ENCODE measurements at regions not wholly inside any gene's neighbourhood (a gene's known extent, or its start where the extent isn't known, plus 50 kb on each side); places are given as distances from the start of the nearest gene placed in this dataset.

- no peaks in the 10 kb centered on the region for H3K36me3 ChIP-seq (ENCODE audit: control insufficient read depth, insufficient read depth, low read length)
- 87 to 91% methylated on average over 4 of the region's 4 CpGs for WGBS, 2 experiments (ENCODE audit: insufficient coverage in 2 of 2)
- no peak overlapping the region for H3K4me3 ChIP-seq (ENCODE audit: extremely low read depth, insufficient read depth, low read length, poor library complexity, severe bottlenecking)
- no peak overlapping the region for H3K27ac ChIP-seq (ENCODE audit: low read depth, low read length, severe bottlenecking)
- H3K9me3 ChIP-seq (ENCODE audit: control insufficient read depth, low read length), result peaks cover 14% of the 10 kb centered on the region
- no peaks in the 10 kb centered on the region for H3K4me1 ChIP-seq (ENCODE audit: control insufficient read depth, insufficient read depth, low read length, poor library complexity, severe bottlenecking)
Measured at GRCh38 chr17:36879027-36879426, 58.2 kb upstream of the LHX1 start.

GRCh38 chr17:36879624-36880131, 57.6 kb upstream of the LHX1 start:
- 85 to 88% methylated on average over 10 to 11 of the region's 14 CpGs for WGBS, 2 experiments (ENCODE audit: insufficient coverage in 2 of 2)
- Histone ChIP-seq H3K27ac (ENCODE audit: low read depth, low read length, severe bottlenecking) (no peak overlapping the region), H3K9me3 (ENCODE audit: control insufficient read depth, low read length) (peaks cover 14% of the 10 kb centered on the region), H3K4me3 (ENCODE audit: extremely low read depth, insufficient read depth, low read length, poor library complexity, severe bottlenecking) (no peak overlapping the region), H3K4me1 (ENCODE audit: control insufficient read depth, insufficient read depth, low read length, poor library complexity, severe bottlenecking) (no peaks in the 10 kb centered on the region), H3K36me3 (ENCODE audit: control insufficient read depth, insufficient read depth, low read length) (no peaks in the 10 kb centered on the region)

GRCh38 chr17:36880268-36880905, 56.9 kb upstream of the LHX1 start:
- Histone ChIP-seq H3K4me3 (ENCODE audit: extremely low read depth, insufficient read depth, low read length, poor library complexity, severe bottlenecking) (no peak overlapping the region), H3K9me3 (ENCODE audit: control insufficient read depth, low read length) (peaks cover 14% of the 10 kb centered on the region), H3K36me3 (ENCODE audit: control insufficient read depth, insufficient read depth, low read length) (no peaks in the 10 kb centered on the region), H3K27ac (ENCODE audit: low read depth, low read length, severe bottlenecking) (no peak overlapping the region), H3K4me1 (ENCODE audit: control insufficient read depth, insufficient read depth, low read length, poor library complexity, severe bottlenecking) (peaks cover 4% of the 10 kb centered on the region)
- 82 to 88% methylated on average over 2 to 3 of the region's 6 CpGs for WGBS, 2 experiments (ENCODE audit: insufficient coverage in 2 of 2)

- Histone ChIP-seq H3K27ac (ENCODE audit: low read depth, low read length, severe bottlenecking) (no peak overlapping the region), H3K36me3 (ENCODE audit: control insufficient read depth, insufficient read depth, low read length) (no peaks in the 10 kb centered on the region), H3K9me3 (ENCODE audit: control insufficient read depth, low read length) (peaks cover 14% of the 10 kb centered on the region), H3K4me3 (ENCODE audit: extremely low read depth, insufficient read depth, low read length, poor library complexity, severe bottlenecking) (no peak overlapping the region), H3K4me1 (ENCODE audit: control insufficient read depth, insufficient read depth, low read length, poor library complexity, severe bottlenecking) (peaks cover 4% of the 10 kb centered on the region)
Measured at GRCh38 chr17:36881323-36881722, 56.0 kb upstream of the LHX1 start.

- H3K36me3 ChIP-seq (ENCODE audit: control insufficient read depth, insufficient read depth, low read length), result no peaks in the 10 kb centered on the region
- peaks cover 14% of the 10 kb centered on the region for H3K9me3 ChIP-seq (ENCODE audit: control insufficient read depth, low read length)
- WGBS, 2 experiments (ENCODE audit: insufficient coverage in 2 of 2), result 68% methylated on average over 20 to 21 of the region's 27 CpGs
- no peak overlapping the region for H3K4me3 ChIP-seq (ENCODE audit: extremely low read depth, insufficient read depth, low read length, poor library complexity, severe bottlenecking)
- no peak overlapping the region for H3K27ac ChIP-seq (ENCODE audit: low read depth, low read length, severe bottlenecking)
- H3K4me1 ChIP-seq (ENCODE audit: control insufficient read depth, insufficient read depth, low read length, poor library complexity, severe bottlenecking), result peaks cover 4% of the 10 kb centered on the region
Measured at GRCh38 chr17:36884495-36885152, 52.7 kb upstream of the LHX1 start.

- 81 to 85% methylated on average over 13 to 14 of the region's 19 CpGs for WGBS, 2 experiments (ENCODE audit: insufficient coverage in 2 of 2)
- Histone ChIP-seq H3K27ac (ENCODE audit: low read depth, low read length, severe bottlenecking) (no peak overlapping the region), H3K4me3 (ENCODE audit: extremely low read depth, insufficient read depth, low read length, poor library complexity, severe bottlenecking) (no peak overlapping the region), H3K4me1 (ENCODE audit: control insufficient read depth, insufficient read depth, low read length, poor library complexity, severe bottlenecking) (peaks cover 4% of the 10 kb centered on the region), H3K36me3 (ENCODE audit: control insufficient read depth, insufficient read depth, low read length) (no peaks in the 10 kb centered on the region), H3K9me3 (ENCODE audit: control insufficient read depth, low read length) (peaks cover 14% of the 10 kb centered on the region)
Measured at GRCh38 chr17:36885153-36885735, 52.0 kb upstream of the LHX1 start.

- H3K36me3 ChIP-seq (ENCODE audit: control insufficient read depth, insufficient read depth, low read length), result no peaks in the 10 kb centered on the region
- peaks cover 4% of the 10 kb centered on the region for H3K4me1 ChIP-seq (ENCODE audit: control insufficient read depth, insufficient read depth, low read length, poor library complexity, severe bottlenecking)
- no peak overlapping the region for H3K4me3 ChIP-seq (ENCODE audit: extremely low read depth, insufficient read depth, low read length, poor library complexity, severe bottlenecking)
- H3K9me3 ChIP-seq (ENCODE audit: control insufficient read depth, low read length), result peaks cover 13% of the 10 kb centered on the region
- H3K27ac ChIP-seq (ENCODE audit: low read depth, low read length, severe bottlenecking), result no peak overlapping the region
- 84 to 88% methylated on average over 10 to 18 of the region's 21 CpGs for WGBS, 2 experiments (ENCODE audit: insufficient coverage in 2 of 2)
Measured at GRCh38 chr17:36885771-36886377, 51.4 kb upstream of the LHX1 start.
